Transverse colon (tissue), 4 donors: ENCODE measurements at regions not wholly inside any gene's neighbourhood (a gene's known extent, or its start where the extent isn't known, plus 50 kb on each side); places are given as distances from the start of the nearest gene placed in this dataset.

Source experiments
- DNase-seq: peaks from one replicate; pipeline ENCODE4 v3.0.0-alpha.2; 2019
- H3K27ac ChIP-seq, 4 donors: fragments of 200-600 bp; sonication (generic); 2 replicates each; pipeline ENCODE4 v1.5.1; 2016 to 2018; ENCODE audit warnings: inconsistent platforms in 4 of 4
- H3K27me3 ChIP-seq: fragments of 200-600 bp; sonication (generic); 2 replicates; pipeline ENCODE4 v1.5.1; 2017; ENCODE audit warnings: inconsistent platforms
- H3K36me3 ChIP-seq, 4 donors: fragments of 200-600 bp; sonication (generic); 2 replicates each; pipeline ENCODE4 v1.5.1; 2017 to 2019; ENCODE audit warnings: inconsistent platforms in 4 of 4
- H3K4me1 ChIP-seq, 4 donors: fragments of 200-600 bp; sonication (generic); 2 replicates each; pipeline ENCODE4 v1.5.1; 2017 to 2020; ENCODE audit warnings: inconsistent platforms in 4 of 4
- H3K4me3 ChIP-seq, 4 donors: fragments of 200-600 bp; sonication (generic); 1 replicate in 1 of 4; 2 replicates in 3 of 4; pipeline versions ENCODE4 v1.5.1 to v1.6.1; 2017 to 2019; ENCODE audit warnings: inconsistent platforms in 4 of 4
- H3K9me3 ChIP-seq, 2 donors: fragments of 200-600 bp; sonication (generic); 2 replicates each; pipeline ENCODE4 v1.5.1; 2017 to 2019; ENCODE audit warnings: inconsistent platforms in 2 of 2
- CTCF ChIP-seq, 5 experiments: fragments of 200-600 bp in 3 of 5; fragments of 450-650 bp in 2 of 5; sonication (generic) in 3 of 5; IDR thresholded peaks; 1 replicate in 2 of 5; 2 replicates in 3 of 5; pipeline ENCODE4 v1.5.1; 2016 to 2017; ENCODE audit warnings: antibody characterized with exemption in 5 of 5, inconsistent platforms in 3 of 5, mild to moderate bottlenecking in 2 of 5, moderate library complexity in 1 of 5
- EP300 ChIP-seq: sonication (generic); formaldehyde crosslinking; IDR thresholded peaks from one replicate; pipeline ENCODE4 v1.6.1; 2017; ENCODE audit warnings: antibody characterized with exemption, low read depth
- POLR2A ChIP-seq: fragments of 450-650 bp; IDR thresholded peaks from one replicate; pipeline ENCODE4 v1.6.1; 2016; ENCODE audit warnings: antibody characterized with exemption, mild to moderate bottlenecking, moderate library complexity
- POLR2AphosphoS5 ChIP-seq, 3 donors: sonication (generic); formaldehyde crosslinking; IDR thresholded peaks; one replicate each; pipeline ENCODE4 v1.6.1; 2016; ENCODE audit warnings: antibody characterized with exemption in 3 of 3
- WGBS, 2 donors: methylation state at CpG; one replicate each; pipeline ENCODE4 v1.1.5; 2018; ENCODE audit warnings: low coverage in 1 of 2; 5-methylcytosine and 5-hydroxymethylcytosine counted together
- in situ Hi-C, 4 donors: fragments of 200-750 bp; cut with MboI; loops; one replicate each; pipeline versions ENCODE4 v1.15.0 to v1.15.1; 2017; ENCODE audit warnings: low sequenced_read_pairs in 3 of 4, low pct_ligation_motif_present in 1 of 4, low pct_unique_long_range_greater_than_20kb in 1 of 4
- intact Hi-C: fragments of 100-400 bp; cut with DNase I; formaldehyde crosslinking; loops from one replicate; pipeline ENCODE4 v1.15.1; 2023; ENCODE audit warnings: low total_unique reads

DNA sequence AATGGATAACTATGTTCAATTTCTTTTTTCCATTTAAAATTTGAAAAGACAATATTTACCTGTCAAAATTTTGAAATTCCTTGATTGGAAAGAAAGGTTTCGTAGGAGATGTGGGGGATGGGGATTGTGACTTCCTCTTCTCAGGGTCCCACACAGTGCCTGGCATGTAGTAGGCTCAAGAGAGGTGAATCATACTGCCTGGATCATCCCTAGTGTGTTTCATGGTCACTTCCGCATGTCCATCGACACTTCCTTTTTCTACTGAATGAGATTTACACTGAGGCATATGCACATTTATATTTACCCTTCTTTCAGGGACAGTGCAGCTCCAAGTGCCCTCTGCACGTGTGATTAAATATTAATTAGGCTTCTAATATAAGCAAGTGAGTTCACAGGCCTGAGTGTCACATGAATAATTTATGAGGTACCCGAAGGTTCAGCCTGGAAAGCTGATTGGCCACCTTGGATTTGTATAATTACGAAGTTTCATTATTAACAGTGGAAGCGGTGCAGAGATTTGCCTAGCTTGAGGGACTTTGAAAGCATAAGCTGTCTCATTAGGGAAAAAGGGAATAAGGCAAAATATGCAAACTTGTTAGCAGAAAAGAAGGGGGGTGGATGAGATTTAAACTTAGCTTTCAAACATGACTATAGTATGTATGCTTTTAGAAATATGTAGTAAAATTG, 177.5 kb upstream of the MMS22L start:
- Histone ChIP-seq H3K27ac (no peak overlapping the region), H3K4me3 (no peak overlapping the region), H3K9me3 (no peaks in the 10 kb centered on the region), H3K4me1 (no peaks in the 10 kb centered on the region), H3K36me3 (no peaks in the 10 kb centered on the region), H3K27me3 (no peaks in the 10 kb centered on the region)
- in situ Hi-C loops (no loop called here), intact Hi-C loops (no loop called here)
- TF ChIP-seq EP300, result no peak
- no peak for TF ChIP-seq CTCF (IDR thresholded peaks at IDR 0.05)
- no peak for TF ChIP-seq POLR2AphosphoS5 (IDR thresholded peaks at IDR 0.05)
- no peak for TF ChIP-seq POLR2A
- WGBS, 2 donors, result 74 to 77% methylated on average over 7 of the region's 7 CpGs
- no peak for DNase-seq

DNA sequence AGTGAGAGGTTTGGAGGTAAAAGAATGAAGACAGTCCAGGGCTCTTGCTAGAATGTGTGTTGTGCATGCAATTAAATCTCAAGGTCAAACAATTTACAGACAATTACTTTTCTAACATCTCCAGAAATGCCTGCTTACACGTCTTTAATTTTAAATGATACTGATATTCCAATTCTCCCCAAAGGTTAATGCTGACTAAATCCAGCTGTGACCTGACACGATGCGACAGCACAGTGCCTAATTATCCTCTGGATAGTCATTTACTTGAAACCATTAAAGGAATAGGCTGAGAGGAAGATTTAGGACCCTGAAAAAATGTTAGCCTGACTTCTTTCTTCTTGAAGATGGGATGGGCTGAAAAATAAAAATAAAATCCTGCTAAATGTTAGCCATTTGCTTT, 178.2 kb upstream of the MMS22L start:
- in situ Hi-C loops, result no loop called here
- no peak for DNase-seq
- Histone ChIP-seq H3K27ac (no peak overlapping the region), H3K4me1 (no peaks in the 10 kb centered on the region), H3K4me3 (no peak overlapping the region), H3K36me3 (no peaks in the 10 kb centered on the region), H3K9me3 (no peaks in the 10 kb centered on the region), H3K27me3 (no peaks in the 10 kb centered on the region)
- TF ChIP-seq EP300 (no peak), CTCF (IDR thresholded peaks at IDR 0.05) (no peak)
- intact Hi-C loops, result no loop called here
- WGBS, 2 donors, result 44 to 50% methylated on average over 3 of the region's 3 CpGs

DNA sequence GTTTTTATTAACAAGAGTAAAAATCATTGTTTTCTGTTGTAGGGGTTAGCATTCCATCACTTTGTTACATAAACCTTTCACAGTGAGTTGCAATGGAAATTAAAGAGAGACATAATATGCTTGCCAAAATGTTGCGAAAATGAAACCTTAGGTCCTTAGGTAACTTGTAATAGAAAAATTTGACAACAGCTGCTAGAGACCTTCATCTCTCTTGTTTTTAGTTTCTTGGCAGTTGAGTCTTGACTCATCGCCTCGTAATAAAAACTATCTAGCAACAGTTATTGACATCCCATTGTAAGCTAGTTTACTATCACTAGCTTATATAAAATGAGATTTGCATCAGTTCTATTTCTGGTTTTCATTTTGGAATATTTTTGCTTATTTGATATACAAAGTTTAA, 179.0 kb upstream of the MMS22L start:
- no peak for TF ChIP-seq POLR2AphosphoS5 (IDR thresholded peaks at IDR 0.05)
- no peak for TF ChIP-seq CTCF (IDR thresholded peaks at IDR 0.05)
- no peak for TF ChIP-seq POLR2A
- TF ChIP-seq EP300, result no peak
- H3K9me3 ChIP-seq, result no peaks in the 10 kb centered on the region
- DNase-seq, result no peak
- intact Hi-C loops, result no loop called here
- H3K27me3 ChIP-seq, result no peaks in the 10 kb centered on the region
- 65 to 75% methylated on average over 3 of the region's 3 CpGs for WGBS, 2 donors
- no peaks in the 10 kb centered on the region for H3K36me3 ChIP-seq
- no peak overlapping the region for H3K4me3 ChIP-seq
- in situ Hi-C loops, result no loop called here
- no peaks in the 10 kb centered on the region for H3K4me1 ChIP-seq
- H3K27ac ChIP-seq, result no peak overlapping the region

GRCh38 chr6:97462938-97463598, 180.1 kb upstream of the MMS22L start:
- no peak for DNase-seq
- TF ChIP-seq CTCF (IDR thresholded peaks at IDR 0.05), result no peak
- TF ChIP-seq EP300, result no peak
- TF ChIP-seq POLR2A, result no peak
- TF ChIP-seq POLR2AphosphoS5 (IDR thresholded peaks at IDR 0.05), result no peak
- WGBS, 2 donors, result 41 to 67% methylated on average over 4 of the region's 4 CpGs
- no peak overlapping the region for H3K27ac ChIP-seq
- no peaks in the 10 kb centered on the region for H3K36me3 ChIP-seq
- H3K4me1 ChIP-seq, result no peaks in the 10 kb centered on the region
- intact Hi-C loops (no loop called here), in situ Hi-C loops (no loop called here)
- H3K4me3 ChIP-seq, result no peak overlapping the region
- no peaks in the 10 kb centered on the region for H3K9me3 ChIP-seq
- H3K27me3 ChIP-seq, result no peaks in the 10 kb centered on the region
